Gastrocnemius medialis (tissue), 4 donors: ENCODE measurements at regions not wholly inside any gene's neighbourhood (a gene's known extent, or its start where the extent isn't known, plus 50 kb on each side); places are given as distances from the start of the nearest gene placed in this dataset.

Experiments used
- CTCF ChIP-seq, 5 experiments: fragments of 450-650 bp in 3 of 5; fragments of 200-600 bp in 2 of 5; sonication (generic) in 2 of 5; IDR thresholded peaks in 4 of 5; conservative IDR thresholded peaks in 1 of 5; 1 replicate in 4 of 5; 2 replicates in 1 of 5; pipeline ENCODE4 v1.5.1; 2016 to 2019; ENCODE audit warnings: antibody characterized with exemption in 5 of 5, mild to moderate bottlenecking in 3 of 5, moderate library complexity in 3 of 5
- POLR2A ChIP-seq, 2 donors: fragments of 450-650 bp; IDR thresholded peaks; one replicate each; pipeline ENCODE4 v1.6.1; 2017; ENCODE audit warnings: antibody characterized with exemption in 2 of 2, mild to moderate bottlenecking in 2 of 2, moderate library complexity in 2 of 2

DNA sequence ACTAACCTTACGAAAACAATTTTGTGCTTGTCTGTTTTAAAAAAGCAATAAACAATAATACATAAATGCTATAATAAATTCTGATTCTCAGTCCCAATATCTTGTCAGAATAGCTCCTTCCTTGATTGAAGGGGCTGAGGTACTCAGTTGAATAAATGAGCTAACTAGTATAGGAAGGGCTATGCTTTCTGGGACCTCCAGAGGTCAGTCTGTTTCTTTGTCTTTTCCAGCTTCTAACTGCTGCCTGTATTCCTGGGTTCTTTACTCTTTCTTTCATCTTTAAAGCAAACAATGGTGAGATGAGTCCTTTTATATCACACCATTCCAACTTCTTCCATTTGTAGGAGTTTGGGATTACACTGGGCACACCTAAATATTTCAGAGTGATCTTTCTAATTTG lies 1297.0 kb upstream of the ATXN8OS start:
- TF ChIP-seq CTCF (IDR thresholded peaks at IDR 0.05 in 4 of 5, conservative IDR thresholded peaks at IDR 0.05 in 1 of 5) (no peak), POLR2A (IDR thresholded peaks at IDR 0.05) (no peak)
